Colon (tissue), 2 donors: ENCODE measurements at regions not wholly inside any gene's neighbourhood (a gene's known extent, or its start where the extent isn't known, plus 50 kb on each side); places are given as distances from the start of the nearest gene placed in this dataset.

Source experiments
- FAIRE-seq: peaks from 2 replicates; lab custom pipeline; 2012; peaks lifted over from hg19 to GRCh38; lab: Jason Lieb, UNC
- donor health status: control.
- donor health status: control.

GRCh38 chr15:70505411-70505919 lies 257.9 kb downstream of the UACA start:
- no peak for FAIRE-seq

GRCh38 chr15:70504988-70505387 lies 258.4 kb downstream of the UACA start:
- FAIRE-seq, result no peak

DNA sequence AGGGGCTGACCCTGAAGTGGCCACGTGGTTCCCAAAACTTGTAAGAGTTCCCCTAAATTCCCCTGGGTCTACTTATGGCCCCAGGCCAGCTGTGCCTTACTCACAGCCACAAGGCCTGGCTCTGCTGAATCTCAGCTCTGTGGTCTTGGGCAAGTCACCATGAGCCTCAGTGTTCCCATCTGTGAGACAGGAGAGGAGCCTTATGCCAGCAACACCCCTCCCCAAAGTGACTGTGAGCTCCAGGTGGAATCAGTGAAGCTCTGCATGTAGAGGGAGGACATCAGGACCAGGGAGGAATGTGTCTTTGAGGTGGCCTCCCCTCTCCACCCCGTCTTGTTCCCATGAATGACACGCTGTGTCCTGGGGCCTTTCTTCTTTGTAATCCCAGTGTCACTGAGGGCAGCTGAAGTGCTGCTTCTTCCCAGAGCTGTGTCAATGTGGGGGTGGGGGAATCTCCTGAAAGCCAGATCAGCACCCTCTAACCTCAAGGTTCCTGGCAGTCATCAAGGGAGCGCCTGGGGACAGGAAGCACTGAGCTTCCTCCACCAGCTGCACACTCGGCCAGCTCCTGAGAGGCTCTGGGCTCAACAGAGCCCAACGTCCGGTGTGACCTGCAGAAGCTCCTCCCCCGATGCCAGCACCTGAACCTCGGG lies 258.9 kb downstream of the UACA start:
- no peak for FAIRE-seq

DNA sequence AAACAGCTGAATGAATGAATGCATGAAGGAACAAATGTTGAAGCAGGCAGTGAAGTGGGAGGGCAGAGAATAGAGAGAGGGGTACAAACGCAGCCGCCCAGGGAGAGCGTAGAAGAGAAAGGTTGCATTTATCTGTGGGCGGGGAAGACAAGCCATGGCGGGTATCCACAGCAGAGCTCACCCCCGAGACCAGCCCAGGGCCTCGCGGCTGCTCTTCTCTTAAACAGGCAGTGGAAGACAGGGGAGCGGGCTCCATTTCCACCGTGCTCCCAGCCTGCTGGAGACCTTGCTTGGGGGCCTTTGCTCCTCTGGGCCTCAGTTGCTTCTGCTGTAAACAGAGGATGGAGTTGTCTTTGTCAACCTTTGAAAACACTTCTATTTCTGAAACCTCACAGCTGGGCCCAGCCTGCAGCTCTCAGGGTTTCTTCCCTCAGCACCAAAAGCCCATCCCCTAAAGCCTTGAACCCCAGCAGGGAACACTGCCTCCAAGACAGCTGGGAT lies 259.5 kb downstream of the UACA start:
- FAIRE-seq, result no peak

- no peak for FAIRE-seq
Observed at GRCh38 chr15:70503073-70503745, 260.1 kb downstream of the UACA start.

- no peak for FAIRE-seq
Observed at GRCh38 chr15:70502529-70502928, 260.8 kb downstream of the UACA start.

GRCh38 chr15:70501849-70502248 lies 261.5 kb downstream of the UACA start:
- no peak for FAIRE-seq

GRCh38 chr15:70501121-70501727 lies 262.1 kb downstream of the UACA start:
- FAIRE-seq, result no peak

- no peak for FAIRE-seq
Observed at GRCh38 chr15:70499791-70500190, 263.6 kb downstream of the UACA start.

DNA sequence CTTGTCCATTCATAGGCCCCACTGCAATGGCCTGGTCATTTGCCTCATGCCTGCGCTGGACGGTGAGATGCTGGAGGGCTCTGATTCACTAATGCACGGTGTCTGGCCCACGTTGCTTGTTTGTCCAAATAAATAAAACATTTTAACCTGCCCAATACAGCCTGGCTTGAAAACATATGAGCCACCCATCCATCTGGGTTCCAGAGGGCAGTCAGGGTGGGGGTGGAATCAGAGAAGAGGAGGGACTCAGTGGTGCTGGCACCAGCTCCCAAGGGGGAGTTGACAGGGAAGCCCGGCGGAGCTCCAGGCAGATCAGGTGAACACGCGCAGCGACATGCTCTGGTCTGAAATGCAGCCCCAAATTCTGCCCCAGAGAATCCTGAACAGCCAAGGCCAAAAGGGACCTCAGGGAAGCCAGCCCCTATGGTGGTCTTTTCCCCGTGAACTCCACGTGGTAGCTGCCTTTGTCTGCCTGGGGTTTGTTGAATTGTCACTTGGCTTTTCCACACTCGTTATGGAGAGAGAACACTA lies 265.2 kb downstream of the UACA start:
- no peak for FAIRE-seq

GRCh38 chr15:70497661-70498060 lies 265.7 kb downstream of the UACA start:
- FAIRE-seq, result no peak

DNA sequence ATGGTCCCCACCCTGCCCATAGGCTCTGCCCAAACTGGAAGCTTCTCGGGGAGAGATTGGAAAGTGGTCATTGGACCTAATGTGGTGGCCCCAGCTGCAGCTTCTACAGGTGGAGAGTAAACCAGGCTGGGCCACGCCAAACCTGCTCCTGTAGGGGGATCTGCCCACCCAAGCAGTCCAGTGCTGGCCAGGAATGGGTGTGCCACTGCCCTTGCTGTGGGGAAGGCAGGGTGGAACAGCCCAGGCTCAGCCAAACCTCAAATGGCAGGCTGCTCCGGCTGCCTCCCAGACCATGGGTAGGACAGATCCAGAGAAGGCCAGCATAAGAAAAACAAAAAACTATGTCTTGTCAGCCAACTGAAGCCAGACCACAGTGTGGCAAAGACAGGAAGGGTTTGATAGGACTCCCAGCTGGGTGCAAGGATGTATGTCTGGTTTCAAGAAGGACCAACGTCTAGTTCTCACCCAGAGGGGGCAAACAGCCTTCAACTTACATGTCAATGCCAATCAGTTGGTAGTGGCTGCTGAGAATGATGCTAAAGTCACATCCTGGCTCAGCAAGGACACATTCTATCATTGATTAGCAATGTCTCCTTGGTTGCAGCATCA lies 267.3 kb downstream of the UACA start:
- no peak for FAIRE-seq

- no peak for FAIRE-seq
Observed at GRCh38 chr15:70494852-70495571, 268.3 kb downstream of the UACA start.

- FAIRE-seq, result no peak
Observed at GRCh38 chr15:70494517-70494851, 268.9 kb downstream of the UACA start.

DNA sequence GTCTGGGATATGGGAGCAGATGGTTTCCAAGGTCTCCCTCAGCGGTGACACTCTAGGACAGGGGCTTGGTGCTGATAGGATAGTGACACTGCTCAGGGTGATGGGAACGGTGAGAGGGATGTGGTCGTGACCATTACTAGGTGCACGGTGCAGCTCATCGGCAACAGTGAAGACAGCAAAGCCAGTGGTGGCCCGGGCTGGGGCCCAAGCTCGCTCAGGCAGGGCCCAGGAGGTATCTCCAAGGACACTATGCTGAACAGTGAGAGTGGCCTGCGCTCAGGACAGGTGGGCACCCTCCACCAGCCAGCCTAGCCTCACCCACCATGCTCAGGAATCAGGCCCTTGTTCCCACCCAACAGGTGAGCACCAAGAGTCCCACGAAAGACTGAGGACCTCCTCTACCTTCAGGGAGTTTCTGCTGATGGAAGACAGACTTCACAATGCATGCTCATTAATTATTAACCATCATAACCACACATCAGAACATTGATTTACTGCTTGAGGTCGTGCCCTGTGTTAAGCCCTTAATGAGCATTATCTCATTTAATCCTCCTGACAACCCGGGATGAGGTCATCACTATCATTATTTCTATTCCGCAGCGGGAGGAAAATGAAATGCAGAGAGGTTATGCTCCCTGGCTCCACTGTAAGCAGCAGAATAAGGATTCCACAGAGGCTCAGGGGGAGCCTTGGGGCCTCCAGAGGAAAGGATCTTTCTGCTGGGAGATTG lies 269.4 kb downstream of the UACA start:
- FAIRE-seq, result no peak

GRCh38 chr15:70493376-70493775 lies 270.0 kb downstream of the UACA start:
- FAIRE-seq, result no peak

GRCh38 chr15:70492240-70493177 lies 270.8 kb downstream of the UACA start:
- FAIRE-seq, result no peak

GRCh38 chr15:70491641-70492040 lies 271.7 kb downstream of the UACA start:
- FAIRE-seq, result no peak

DNA sequence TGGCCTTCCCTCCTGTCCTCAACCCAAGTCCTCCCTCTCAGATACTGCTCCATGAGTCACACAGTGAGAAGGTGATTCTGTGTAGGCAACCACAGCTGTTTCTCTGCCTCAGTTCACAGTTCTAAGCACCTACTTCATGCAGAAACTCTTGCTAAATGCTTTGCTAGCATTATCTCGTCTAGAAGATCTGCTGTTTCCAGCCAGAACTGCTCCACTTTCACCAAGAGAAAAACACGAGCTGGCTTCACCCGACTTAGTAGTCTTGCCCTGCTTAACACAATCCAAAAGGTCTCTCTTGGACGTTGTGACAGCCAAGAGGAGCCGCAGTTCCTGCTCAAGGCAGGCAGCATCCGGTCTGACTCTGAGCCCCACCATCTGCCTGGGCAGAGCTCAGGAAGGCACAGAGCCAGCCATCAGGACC lies 272.1 kb downstream of the UACA start:
- FAIRE-seq, result no peak

DNA sequence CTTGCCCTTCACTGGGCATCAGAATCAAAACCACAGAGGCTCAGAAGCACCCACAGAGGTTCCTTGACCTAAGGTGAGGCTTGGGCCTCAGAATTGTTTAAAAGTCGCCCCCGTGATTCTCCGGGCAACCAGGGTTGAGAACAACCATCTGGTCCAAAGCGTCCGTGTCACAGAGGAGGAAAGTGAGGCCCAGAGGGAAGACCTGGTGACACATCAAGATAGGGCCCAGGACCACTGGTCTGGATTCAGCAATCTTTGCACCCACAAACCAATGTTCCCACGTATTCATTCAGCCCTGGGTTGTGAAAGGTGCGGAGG lies 272.6 kb downstream of the UACA start:
- no peak for FAIRE-seq
